ENCODE measurements at regions not wholly inside any gene's neighbourhood (a gene's known extent, or its start where the extent isn't known, plus 50 kb on each side); places are given as distances from the start of the nearest gene placed in this dataset.
"Not testable (repeated sequence)": the region's sequence is repeated elsewhere in the genome, so short reads cannot be mapped to it uniquely, and the experiment has no call there.

DNA sequence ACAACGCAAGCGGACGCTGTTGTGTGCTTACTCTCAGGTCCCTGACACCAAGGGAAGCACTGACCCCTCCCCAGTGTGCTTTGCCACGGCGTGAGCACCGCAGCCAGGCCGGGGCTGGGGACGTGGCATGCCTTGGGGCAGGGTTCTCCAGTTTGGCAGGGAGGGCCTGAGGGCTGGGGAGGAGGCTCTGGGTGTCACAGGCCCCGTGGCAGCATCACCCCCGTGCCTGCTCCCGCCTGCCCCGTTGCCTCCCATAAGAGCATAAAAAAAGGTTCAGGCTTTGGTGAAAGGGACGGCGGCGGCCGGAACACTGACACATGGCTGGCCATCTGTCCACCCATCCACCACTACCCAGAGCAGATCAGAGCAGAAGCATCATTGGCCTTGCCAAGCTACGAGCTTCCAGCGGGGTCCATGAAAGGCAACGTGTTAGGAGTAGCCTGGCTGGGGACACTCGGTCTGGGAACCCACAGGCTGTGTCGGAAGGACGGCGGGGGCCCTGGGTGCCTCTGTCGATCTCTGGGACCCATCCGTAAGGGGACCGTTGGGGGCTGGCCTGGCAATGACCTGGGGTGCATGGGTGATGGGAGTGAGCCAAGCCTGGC lies 183.0 kb downstream of the IGLL1 start:
- FAIRE-seq (no peak), DNase-seq (ENCODE audit: low spot score) (no peak)

DNA sequence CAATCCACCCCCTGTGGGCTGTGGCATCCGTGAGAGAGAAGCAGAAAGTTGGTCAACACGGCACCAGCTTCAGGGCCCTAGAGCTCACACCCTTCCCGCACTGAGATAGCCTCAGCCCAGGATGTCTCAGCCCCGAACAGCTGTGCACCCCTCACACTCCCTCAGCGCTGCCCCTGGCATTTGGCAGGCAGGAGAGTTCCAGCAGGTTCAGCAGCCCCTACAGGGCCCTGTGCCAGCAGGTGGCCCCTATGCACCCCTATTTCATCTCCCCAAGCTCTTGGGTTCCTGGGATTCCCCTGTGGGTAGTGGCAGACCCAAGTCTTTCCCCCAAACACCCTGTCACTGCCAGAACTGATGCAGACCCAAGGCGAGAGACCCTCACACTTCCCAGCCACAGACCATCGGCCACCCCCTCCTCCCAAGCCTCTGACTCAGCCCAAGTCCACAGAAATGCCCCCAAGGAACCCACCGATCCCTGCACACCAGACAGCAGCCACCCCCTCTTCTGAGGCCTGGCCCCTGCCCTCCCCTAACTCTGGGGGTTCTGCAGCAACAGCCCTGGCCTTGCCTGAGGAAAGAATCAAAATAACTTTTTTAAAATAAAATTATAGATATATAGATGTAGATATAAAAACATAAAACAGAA lies 183.6 kb downstream of the IGLL1 start:
- FAIRE-seq (no peak), DNase-seq (ENCODE audit: low spot score) (no peak)

- peak; percentile 32 for FAIRE-seq
- DNase-seq (ENCODE audit: low spot score) = no peak
These were observed 184.3 kb downstream of the IGLL1 start for GRCh38 chr22:23395530-23396361.

GRCh38 chr22:23394525-23395326 lies 185.4 kb downstream of the IGLL1 start:
- FAIRE-seq (peak; percentile 63), DNase-seq (ENCODE audit: low spot score) (no peak)

GRCh38 chr22:23393721-23394320 lies 186.3 kb downstream of the IGLL1 start:
- peak; percentile 59 for FAIRE-seq

GRCh38 chr22:23393199-23393598 lies 186.9 kb downstream of the IGLL1 start:
- not testable (repeated sequence) for FAIRE-seq; DNase-seq (ENCODE audit: low spot score)

More at GRCh38 chr22:23393721-23394320, 186.3 kb downstream of the IGLL1 start:
- no peak for DNase-seq (ENCODE audit: low spot score)

DNA sequence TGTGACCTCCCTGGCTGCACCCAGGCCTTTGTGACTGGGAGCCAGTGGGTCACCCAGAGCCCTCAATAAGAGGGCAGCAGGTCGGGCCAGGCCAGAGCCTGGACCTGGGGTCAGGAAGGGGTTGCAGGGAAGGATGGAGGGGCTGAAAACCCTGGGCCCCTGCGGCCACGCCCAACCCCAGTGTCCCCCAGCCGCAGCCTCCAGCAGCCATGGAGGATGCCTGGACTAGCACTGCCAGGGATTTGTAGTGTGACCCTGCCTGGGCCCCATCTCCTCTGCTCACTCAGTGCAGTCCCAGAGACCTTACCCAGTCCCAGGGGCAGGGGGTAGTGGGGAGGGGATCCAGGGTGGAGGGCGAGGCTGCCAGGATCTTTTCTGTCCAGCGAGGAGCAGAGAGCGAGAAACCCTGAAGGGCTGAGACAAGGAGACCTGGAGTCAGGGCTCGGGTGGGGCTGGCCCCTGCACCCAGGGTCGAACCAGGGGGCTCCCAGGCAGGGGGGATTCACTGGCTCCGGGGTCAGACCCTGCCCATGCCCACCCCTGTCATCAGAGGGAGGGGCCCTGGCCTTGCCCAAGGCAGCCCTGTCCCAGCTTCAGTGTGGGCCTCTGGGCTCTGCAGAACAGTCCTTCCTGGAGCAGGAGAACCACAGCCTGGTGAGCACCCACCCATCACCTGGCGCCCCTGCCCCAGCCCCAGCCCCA lies 187.5 kb downstream of the IGLL1 start:
- DNase-seq (ENCODE audit: low spot score) (no peak), FAIRE-seq (peak; percentile 5)

DNA sequence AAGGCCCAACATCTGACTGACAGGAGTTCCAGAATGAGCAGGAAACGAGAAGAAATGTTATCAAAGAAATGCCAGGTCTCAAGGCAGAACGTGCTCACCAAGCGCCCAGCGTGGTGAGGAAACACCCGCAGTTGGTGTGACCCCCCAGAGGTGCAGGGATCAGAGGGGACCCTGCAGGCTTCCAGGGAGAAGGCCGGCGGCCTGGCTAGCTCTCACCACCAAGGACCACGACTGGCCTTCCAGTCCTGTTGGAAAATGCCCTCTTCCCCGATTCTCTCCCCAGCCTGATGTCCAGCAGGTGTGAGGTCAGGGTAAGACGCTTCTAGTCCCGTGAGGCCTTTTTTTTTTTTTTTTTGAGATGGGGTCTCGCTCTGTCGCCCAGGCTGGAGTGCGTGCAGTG lies 189.1 kb downstream of the IGLL1 start:
- FAIRE-seq = no peak
- no peak for DNase-seq (ENCODE audit: low spot score)

- no peak for FAIRE-seq
- DNase-seq (ENCODE audit: low spot score) = no peak
These were observed 190.6 kb downstream of the IGLL1 start for GRCh38 chr22:23389271-23390071.

DNA sequence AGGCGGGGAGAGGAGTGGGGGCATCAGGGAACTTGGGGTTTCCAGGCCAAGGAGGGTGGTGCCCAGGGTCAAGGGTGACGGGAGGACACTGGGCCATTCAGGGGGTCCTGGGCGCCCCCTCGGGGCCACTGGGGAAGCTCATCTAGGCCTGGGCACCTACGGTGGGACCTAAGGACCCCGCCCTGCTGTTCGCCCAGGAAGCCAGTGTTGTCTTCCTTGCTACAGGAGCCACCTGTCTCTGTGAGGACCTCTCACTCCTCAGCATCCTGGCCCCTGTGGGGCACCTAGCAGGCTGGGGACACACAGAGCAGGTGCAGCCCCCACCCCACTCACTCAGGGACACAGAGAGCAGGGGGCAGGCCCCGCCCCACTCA lies 191.6 kb downstream of the IGLL1 start:
- DNase-seq (ENCODE audit: low spot score) (no peak), FAIRE-seq (peak; percentile 13)

DNA sequence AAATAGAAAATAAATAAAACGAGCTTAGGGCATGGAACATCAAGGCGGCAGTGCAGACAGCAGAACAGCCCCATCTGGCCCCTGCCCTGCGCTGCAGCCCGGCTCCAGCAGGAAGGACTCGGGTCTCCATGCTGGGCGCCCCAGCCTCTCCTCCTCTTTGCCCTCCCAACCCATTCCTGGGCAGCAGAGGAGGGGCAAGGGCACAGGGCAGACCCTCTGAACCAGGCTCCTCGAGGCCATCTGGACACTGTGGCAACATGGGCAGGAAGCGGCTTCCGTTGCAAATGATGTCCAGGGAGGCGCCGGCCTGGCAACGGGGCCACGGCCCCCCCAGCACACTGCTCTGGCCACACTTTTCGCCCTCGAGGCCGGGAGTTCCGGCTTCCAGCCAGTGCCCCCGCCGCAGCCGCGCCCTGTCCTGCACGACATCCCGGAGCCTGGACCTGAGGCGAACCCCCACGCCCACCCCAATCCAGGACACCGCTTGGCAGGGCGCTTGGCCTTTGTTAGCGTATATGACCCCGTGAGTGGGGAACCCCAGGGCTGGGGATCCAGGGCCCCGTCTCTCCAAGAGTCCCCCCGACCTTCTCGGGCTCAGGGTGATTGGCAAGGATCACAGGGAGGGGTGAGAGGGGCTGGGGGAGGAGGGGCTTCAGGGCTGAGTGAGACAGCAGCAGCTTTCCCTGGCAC lies 192.1 kb downstream of the IGLL1 start:
- peak; percentile 42 for FAIRE-seq
- DNase-seq (ENCODE audit: low spot score) = no peak

DNA sequence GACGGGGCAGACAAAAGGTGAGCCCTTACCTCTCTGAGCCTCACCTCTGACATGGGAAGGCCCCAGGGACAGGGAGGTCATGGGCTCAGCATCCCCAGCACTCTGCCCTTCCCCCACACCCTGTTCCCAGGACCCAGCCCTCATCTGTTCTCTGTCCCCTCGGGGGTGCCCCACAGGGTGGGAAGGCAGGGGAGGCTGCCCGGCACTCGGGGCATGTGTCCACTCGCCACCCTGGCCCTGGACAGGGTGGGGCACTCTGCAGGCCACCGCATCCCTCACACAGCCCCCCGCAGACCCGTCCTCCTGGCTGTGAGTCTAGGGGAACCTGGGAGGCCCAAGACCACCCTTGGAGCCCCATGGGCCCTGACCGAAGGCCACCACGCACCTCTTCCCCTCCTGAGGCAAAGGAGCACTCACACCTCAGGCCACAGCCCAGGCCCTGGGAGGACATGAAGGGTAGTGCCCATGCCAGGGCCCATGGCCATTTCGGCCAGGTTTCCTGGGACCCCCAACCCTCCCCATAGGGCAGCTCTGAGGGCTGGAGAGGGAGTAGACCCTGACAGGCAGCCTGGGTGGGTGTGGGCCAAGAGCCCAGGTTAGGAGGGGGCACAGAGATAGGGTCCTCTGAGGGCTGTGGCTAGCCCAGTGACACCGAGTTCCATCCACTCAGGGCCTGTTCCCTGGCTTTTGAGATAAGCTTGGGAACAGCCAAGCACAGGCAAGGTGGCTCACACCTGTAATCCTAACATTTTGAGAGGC lies 193.1 kb downstream of the IGLL1 start:
- FAIRE-seq = no peak

DNA sequence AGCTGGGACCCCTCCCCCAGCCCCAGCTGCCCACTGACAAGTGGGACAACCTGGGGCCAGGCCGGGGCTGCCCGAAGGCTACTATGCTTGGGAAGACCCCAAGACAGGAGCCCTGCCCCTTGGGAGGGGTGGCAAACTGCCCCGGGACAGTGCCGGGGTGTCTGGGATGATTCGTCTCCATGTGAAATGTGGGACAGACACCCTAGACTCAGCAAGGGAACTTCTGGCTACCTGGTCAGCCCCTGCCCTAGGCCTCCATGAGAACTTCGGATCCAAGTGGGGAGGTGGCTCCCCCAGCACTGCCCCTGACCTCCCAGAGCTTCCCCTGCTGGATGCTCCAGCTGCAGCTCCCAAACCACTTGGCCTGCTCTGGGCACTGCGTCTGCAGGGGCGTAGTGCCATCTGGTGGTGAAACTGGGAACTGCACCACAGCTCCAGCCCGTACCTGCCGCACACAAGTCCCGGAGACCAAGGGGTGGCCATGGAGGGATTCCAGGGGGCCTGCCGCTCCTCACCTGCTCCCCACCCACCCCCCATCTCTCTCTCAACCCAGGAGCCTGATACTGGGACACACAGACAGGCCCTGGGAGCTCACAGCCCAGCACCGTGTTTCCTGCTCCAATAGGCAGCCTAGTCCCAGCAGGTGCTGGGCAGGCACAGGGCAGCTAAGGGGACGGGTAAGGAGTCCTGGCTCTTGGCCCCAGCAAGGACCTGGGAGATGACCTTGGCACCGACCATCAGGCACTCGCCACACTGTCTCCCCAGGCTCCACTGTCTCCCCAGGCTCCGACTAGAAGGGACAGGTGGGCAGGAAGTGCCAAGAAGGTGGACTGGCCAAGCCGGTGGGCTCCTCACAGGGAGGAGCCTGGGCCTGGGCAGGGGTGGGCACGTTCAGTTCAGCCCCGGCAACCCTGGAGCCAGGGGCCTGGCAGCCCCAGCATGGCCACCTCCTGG lies 194.1 kb downstream of the IGLL1 start:
- FAIRE-seq (peak; percentile 99), DNase-seq (ENCODE audit: low spot score) (peak; percentile 96)

More for the DNA sequence above, 193.1 kb downstream of the IGLL1 start:
- DNase-seq (ENCODE audit: low spot score) = no peak

- FAIRE-seq (no peak), DNase-seq (ENCODE audit: low spot score) (no peak)
These were observed 195.0 kb downstream of the IGLL1 start for GRCh38 chr22:23384923-23385677.

- no peak for DNase-seq (ENCODE audit: low spot score)
- peak; percentile 40 for FAIRE-seq
These were observed 195.7 kb downstream of the IGLL1 start for GRCh38 chr22:23384431-23384830.

Data from urothelium cell line (cell line).